KMS-11 (cell line): ENCODE measurements at regions not wholly inside any gene's neighbourhood (a gene's known extent, or its start where the extent isn't known, plus 50 kb on each side); places are given as distances from the start of the nearest gene placed in this dataset.

Source experiments
- H2AFZ ChIP-seq: fragments of 200-600 bp; sonication (generic); 2 replicates; pipeline ENCODE4 v1.6.1; 2016; ENCODE audit warnings: antibody characterized with exemption, mixed run types, low read depth
- H3K27ac ChIP-seq: fragments of 200-600 bp; sonication (generic); 2 replicates; pipeline ENCODE4 v1.6.1; 2016; ENCODE audit warnings: mild to moderate bottlenecking, mixed run types
- H3K27me3 ChIP-seq: fragments of 200-600 bp; sonication (generic); 2 replicates; pipeline ENCODE4 v1.6.1; 2017; ENCODE audit warnings: mild to moderate bottlenecking, low read depth, mixed run types, moderate library complexity; ENCODE audit not compliant: insufficient read depth
- H3K36me3 ChIP-seq: fragments of 200-600 bp; sonication (generic); 2 replicates; pipeline ENCODE4 v1.6.1; 2017; ENCODE audit warnings: mild to moderate bottlenecking, mixed run types; ENCODE audit not compliant: insufficient read depth
- H3K4me1 ChIP-seq: fragments of 200-600 bp; sonication (generic); 2 replicates; pipeline ENCODE4 v1.6.1; 2016; ENCODE audit warnings: mild to moderate bottlenecking, low read depth, mixed run types; ENCODE audit not compliant: poor library complexity, severe bottlenecking
- H3K4me2 ChIP-seq: fragments of 200-600 bp; sonication (generic); 2 replicates; pipeline ENCODE4 v1.7.0; 2016; ENCODE audit warnings: mild to moderate bottlenecking, mixed run types
- H3K4me3 ChIP-seq: fragments of 200-600 bp; sonication (generic); IDR thresholded peaks from 2 replicates; pipeline ENCODE4 v1.6.1; 2017; ENCODE audit warnings: low read depth, low read length, mixed read lengths; ENCODE audit not compliant: insufficient read depth
- H3K79me2 ChIP-seq: fragments of 200-600 bp; sonication (generic); 2 replicates; pipeline ENCODE4 v1.6.1; 2016; ENCODE audit warnings: low read depth, mixed run types; ENCODE audit not compliant: insufficient read depth
- H3K9ac ChIP-seq: fragments of 200-600 bp; sonication (generic); 2 replicates; pipeline ENCODE4 v1.6.1; 2016; ENCODE audit warnings: mild to moderate bottlenecking, mixed run types
- H4K20me1 ChIP-seq: fragments of 200-600 bp; sonication (generic); 2 replicates; pipeline ENCODE4 v1.6.1; 2016; ENCODE audit warnings: mild to moderate bottlenecking, mixed run types; ENCODE audit not compliant: insufficient read depth
- TF ChIP-seq, protein P1 (sequence below): fragments of 200-600 bp; sonication (generic); conservative IDR thresholded peaks from 2 replicates; pipeline ENCODE4 v1.6.1; 2017; ENCODE audit warnings: low read depth, mild to moderate bottlenecking, antibody characterized with exemption, low read length, moderate library complexity, mixed read lengths

DNA sequence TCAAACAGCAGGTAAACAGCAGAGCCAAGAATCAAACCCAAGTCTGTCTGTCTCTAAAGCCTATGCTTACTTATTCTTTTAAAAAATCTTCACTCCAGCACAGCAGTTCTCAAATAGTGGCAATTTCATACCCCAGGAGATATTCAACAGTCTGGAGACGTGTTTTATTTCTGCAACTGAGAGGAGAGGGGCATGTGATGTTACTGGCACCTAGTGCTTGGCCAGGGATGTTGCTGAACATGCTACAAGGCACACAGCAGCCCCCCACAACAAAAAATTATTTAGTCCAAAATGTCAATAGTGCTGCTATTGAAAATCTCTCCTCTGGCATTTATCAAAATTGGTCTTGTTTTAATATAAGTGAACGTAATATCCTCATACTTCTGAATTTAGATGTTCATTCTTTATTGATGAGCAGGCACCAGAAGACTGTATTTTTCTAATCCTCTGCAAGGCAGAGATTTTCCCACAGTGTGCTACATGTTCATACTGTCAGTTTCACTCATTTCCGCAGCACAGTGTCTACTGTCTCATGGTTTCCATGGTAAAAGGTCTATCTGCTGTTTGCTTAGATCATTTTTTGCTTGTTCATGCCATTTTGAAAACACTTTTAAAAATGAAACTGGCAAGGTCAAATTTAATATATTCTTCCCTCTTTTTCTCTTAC, 90.5 kb downstream of the LRATD1 start:
- TF ChIP-seq, protein P1, sequence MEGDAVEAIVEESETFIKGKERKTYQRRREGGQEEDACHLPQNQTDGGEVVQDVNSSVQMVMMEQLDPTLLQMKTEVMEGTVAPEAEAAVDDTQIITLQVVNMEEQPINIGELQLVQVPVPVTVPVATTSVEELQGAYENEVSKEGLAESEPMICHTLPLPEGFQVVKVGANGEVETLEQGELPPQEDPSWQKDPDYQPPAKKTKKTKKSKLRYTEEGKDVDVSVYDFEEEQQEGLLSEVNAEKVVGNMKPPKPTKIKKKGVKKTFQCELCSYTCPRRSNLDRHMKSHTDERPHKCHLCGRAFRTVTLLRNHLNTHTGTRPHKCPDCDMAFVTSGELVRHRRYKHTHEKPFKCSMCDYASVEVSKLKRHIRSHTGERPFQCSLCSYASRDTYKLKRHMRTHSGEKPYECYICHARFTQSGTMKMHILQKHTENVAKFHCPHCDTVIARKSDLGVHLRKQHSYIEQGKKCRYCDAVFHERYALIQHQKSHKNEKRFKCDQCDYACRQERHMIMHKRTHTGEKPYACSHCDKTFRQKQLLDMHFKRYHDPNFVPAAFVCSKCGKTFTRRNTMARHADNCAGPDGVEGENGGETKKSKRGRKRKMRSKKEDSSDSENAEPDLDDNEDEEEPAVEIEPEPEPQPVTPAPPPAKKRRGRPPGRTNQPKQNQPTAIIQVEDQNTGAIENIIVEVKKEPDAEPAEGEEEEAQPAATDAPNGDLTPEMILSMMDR = no peak
- Histone ChIP-seq H3K4me2 (no peak overlapping the region), H3K36me3 (no peaks in the 10 kb centered on the region), H3K27ac (no peak overlapping the region), H3K4me3 (no peak overlapping the region), H4K20me1 (no peaks in the 10 kb centered on the region), H2AFZ (no peak overlapping the region), H3K79me2 (no peaks in the 10 kb centered on the region), H3K4me1 (no peaks in the 10 kb centered on the region), H3K9ac (no peak overlapping the region), H3K27me3 (no peaks in the 10 kb centered on the region)

DNA sequence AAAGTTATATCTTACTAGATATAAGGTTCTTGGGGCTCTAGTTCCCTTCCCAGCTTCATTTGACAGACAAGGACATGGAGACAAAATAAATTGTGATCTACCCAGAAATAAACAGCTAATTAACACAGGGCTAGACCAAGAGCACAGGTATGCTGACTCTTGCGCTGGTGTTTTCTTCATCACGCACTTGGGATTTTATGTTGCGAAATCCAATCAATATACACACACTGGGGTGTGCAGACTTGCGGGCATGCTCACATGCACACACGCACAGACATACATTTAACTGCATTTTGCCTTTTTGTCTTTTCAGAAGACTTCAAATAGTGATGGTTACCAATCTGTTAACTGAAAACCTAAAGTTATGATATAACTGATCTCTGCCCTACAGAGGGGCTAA, 91.2 kb downstream of the LRATD1 start:
- no peak overlapping the region for H3K4me3 ChIP-seq
- no peak overlapping the region for H2AFZ ChIP-seq
- no peaks in the 10 kb centered on the region for H3K27me3 ChIP-seq
- no peaks in the 10 kb centered on the region for H3K36me3 ChIP-seq
- no peaks in the 10 kb centered on the region for H3K4me1 ChIP-seq
- TF ChIP-seq, protein P1 = no peak
- H4K20me1 ChIP-seq = no peaks in the 10 kb centered on the region
- no peak overlapping the region for H3K4me2 ChIP-seq
- H3K9ac ChIP-seq = no peak overlapping the region
- H3K79me2 ChIP-seq = no peaks in the 10 kb centered on the region
- no peak overlapping the region for H3K27ac ChIP-seq

DNA sequence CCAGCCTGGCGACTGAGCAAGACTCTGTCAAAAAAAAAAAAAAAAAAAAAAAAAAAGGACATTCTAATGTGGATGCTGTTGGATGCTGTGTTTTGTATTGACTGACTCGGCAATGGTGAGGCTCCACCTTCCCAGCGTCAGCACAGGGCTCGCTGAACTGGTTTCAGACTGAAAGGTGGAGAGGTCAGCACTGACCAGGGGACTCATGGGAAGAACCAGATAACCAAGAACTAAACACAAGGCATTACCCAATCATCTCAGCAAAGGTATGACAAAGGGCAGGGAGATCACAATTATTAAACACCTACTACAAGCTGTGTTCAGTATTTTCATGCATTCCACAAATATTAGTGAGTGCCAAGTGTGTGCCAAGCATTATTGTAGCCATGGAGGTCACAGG, 103.2 kb downstream of the LRATD1 start:
- no peak overlapping the region for H3K9ac ChIP-seq
- TF ChIP-seq, protein P1 = no peak
- H3K4me3 ChIP-seq = no peak overlapping the region
- H4K20me1 ChIP-seq = no peaks in the 10 kb centered on the region
- no peak overlapping the region for H3K4me2 ChIP-seq
- no peaks in the 10 kb centered on the region for H3K27me3 ChIP-seq
- no peak overlapping the region for H3K27ac ChIP-seq
- H3K79me2 ChIP-seq = no peaks in the 10 kb centered on the region
- no peaks in the 10 kb centered on the region for H3K4me1 ChIP-seq
- no peaks in the 10 kb centered on the region for H3K36me3 ChIP-seq
- H2AFZ ChIP-seq = no peak overlapping the region

DNA sequence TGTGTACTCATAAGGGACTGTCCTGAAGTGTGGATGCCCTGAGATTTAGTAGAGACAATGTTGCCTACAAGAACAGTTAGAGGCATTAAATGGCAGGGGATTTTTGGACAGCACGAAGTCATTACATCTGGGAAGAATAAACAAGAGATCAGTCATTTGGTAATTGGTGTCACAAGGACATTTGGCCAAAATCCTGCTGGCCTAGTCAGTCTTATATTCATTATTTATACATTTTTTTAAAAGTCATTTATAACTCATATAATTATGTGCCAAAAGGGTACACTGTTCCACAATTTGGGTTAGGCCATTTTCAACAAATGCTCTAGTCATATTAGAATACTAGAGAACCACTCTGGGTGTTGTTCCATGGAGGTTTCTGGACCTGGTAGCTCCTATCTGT, 104.7 kb downstream of the LRATD1 start:
- Histone ChIP-seq H3K4me3 (no peak overlapping the region), H3K4me2 (no peak overlapping the region), H3K4me1 (no peaks in the 10 kb centered on the region), H3K27me3 (no peaks in the 10 kb centered on the region), H3K9ac (no peak overlapping the region), H3K27ac (no peak overlapping the region), H2AFZ (no peak overlapping the region), H3K36me3 (no peaks in the 10 kb centered on the region), H3K79me2 (no peaks in the 10 kb centered on the region), H4K20me1 (no peaks in the 10 kb centered on the region)
- TF ChIP-seq, protein P1 = no peak
